GM19238 (cell line): ENCODE measurements at regions not wholly inside any gene's neighbourhood (a gene's known extent, or its start where the extent isn't known, plus 50 kb on each side); places are given as distances from the start of the nearest gene placed in this dataset.
"Not testable (repeated sequence)": the region's sequence is repeated elsewhere in the genome, so short reads cannot be mapped to it uniquely, and the experiment has no call there.

Source experiments
- DNase-seq: peaks from one replicate; pipeline ENCODE4 v3.0.0; 2011; ENCODE audit warnings: low spot score; ENCODE audit not compliant: insufficient read length

DNA sequence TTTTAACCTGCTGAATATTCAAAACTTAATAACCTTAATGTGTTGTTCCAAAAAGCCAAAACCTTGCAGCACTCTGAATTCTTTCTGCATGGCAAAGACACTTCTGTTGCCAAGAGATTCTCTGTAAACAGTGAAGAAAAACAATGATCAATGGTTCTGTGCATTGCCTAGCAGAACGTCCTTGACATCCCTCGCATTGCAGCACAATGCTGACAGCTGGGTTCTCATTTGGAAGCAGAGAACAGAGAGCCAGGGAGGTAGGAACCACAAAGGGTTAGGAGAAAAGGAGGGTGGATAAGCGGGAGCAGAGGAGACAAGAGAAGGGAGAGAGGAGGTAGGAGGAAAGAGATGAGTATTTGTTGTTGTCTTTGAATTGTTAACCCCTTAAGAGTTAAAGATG lies 501.1 kb downstream of the NAV3 start:
- no peak for DNase-seq

DNA sequence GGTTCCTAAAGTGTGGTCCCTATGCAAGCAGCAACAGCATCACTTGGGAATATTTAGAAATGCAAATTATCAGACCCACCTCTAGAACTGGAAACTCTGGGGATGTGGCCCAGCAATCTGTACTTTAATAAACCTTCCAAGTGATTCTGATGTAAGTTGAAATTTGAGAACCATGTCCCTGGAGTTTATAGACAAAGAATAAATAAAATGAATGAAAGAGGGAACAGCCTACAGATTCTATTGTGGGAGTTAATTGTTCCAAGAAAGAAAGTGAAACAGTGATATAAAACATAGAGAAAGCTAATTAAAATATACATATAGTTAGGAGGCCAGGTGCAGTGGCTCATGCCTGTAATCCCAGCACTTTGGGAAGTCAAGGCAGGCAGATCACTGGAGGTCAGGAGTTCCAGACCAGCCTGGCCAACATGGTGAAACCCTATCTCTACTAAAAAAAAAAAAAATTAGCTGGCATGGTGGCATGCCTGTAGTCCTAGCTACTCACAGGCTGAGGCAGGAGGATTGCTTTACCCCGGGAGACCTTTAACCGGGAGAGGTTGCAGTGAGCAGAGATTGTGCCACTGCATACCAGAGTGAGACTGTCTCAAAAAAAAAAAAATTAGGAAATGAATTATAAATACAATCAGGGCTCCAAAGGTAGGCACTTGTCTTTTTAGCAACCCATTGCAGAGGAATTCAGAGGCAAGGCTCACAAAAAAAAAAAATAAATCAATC lies 507.5 kb downstream of the NAV3 start:
- no peak for DNase-seq

DNA sequence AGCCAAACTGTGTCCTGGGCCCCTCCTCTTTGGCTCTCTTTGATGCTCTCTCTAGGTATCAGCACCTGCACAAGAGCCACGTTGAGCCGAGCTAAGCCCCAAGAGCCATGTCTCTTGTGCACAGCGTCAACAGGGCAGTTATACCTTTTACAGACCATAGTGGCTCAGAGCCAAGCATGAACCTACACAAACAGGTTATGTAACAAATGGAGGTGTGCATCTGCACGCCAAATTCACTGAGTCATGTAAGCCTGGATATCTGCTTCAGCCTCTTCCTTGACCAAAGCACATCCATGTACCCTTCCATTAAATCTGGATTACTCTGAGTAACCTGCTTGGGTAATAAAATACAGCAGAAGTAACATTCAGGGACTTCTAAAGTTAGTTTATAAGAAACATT lies 509.7 kb downstream of the NAV3 start:
- no peak for DNase-seq

DNA sequence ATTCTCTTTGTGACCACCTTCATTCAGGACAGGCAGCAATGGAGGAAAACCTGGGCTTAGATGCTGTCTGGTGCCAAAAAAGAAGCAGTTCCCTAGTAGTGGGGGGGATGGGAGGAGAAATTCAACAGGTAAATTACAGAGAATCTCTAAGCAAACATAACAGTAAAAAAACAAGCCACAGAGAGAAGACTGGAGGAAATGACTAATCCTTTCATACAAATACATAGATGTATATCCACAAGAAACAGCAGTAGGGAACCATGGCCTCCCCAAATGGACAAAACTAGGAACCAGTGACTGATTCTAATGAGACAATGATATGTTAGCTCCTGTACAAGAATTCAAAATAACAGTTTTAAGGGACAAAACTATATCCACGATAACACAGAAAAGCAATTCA lies 513.0 kb downstream of the NAV3 start:
- DNase-seq = no peak

DNA sequence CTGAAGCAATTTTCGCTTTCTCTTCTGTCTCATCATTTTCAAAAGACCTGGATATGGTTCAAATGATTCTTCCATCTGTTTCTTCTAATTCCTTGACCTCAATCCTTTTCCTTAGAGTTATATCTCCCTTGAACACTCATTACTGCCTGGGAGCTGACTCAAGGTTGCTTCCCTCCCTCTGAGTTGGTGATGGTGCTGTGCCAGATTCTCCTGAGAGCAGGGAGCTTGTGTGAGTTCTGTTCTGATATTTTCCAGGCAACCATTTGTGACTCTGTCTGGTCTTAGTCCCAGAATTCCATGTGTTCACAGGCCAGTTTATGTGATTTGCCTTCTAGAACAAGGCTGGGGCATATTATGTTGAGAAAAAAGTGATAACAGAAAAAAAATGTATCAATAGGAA lies 505.1 kb upstream of the SYT1 start:
- DNase-seq = no peak

DNA sequence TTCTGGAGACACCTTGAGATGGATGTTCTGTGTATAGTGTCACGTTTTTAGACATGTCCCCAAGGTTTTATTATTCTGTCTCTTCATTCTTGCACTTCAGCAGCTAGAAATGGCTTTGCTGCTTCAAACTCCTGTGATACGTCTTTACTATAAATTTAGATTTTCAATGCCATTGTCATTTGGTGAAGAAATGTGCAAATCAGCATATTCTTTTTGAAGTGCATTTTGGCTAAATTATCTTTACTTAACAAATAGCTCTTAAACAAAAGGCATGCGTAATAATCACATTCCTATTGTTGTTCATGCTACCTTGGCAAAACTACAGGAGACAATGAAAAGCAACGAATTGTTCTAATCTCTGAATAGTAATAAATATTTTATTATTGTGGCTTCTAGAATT lies 502.9 kb upstream of the SYT1 start:
- DNase-seq = no peak

DNA sequence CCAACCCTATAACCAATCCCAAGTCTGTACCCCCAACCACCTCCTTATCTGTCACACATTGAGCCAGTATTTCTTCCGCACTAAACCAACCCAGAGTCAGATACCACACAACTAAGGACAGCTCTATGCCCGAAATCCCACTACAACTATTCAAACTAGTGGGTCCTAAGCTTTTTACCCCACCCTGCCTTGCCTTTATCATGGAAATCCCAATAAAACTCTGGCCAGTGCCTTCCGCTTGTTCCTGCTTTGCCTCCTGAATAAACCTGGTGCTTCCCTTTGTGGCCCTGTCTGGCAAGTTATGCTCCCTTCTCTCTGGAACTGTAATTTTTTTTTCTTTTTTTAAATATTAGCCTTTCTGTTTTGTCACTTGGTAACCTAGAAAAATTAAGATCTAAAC lies 493.3 kb upstream of the SYT1 start:
- no peak for DNase-seq

DNA sequence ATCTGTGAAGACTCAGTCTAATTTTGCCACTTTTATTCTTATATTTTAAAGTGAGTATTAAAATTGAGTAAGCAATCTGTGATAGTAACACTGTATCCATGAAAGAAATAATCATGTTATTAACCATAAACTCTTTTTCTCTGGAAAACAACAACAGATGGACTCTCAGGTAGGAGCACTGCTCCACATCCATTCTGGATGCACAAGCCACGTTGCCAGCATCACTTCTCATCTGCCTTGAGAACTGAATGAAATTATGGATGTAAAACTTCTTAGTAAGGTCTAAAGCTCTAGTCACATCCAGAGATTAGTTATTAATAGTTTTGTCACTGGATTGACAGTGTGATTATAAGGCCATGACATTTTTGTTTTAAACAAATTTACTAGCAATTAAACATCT lies 489.1 kb upstream of the SYT1 start:
- DNase-seq = no peak

DNA sequence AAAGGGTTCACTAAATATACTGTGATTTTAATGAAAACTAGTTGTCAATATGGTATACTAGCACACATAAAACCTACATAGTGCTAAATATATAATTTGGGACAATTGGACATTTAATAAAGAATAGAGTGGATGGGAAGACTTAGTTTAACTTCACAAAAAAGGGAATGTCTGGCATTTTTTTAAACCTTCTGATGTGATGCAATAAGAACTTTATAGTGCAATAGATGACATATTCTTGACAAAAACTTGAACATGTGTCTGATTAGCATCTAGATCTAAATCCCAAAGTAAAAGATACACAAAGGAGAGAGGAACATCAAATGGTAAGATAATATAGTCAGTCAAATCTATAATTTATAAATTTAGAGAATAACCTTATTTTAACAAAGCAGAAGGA lies 488.3 kb upstream of the SYT1 start:
- no peak for DNase-seq

DNA sequence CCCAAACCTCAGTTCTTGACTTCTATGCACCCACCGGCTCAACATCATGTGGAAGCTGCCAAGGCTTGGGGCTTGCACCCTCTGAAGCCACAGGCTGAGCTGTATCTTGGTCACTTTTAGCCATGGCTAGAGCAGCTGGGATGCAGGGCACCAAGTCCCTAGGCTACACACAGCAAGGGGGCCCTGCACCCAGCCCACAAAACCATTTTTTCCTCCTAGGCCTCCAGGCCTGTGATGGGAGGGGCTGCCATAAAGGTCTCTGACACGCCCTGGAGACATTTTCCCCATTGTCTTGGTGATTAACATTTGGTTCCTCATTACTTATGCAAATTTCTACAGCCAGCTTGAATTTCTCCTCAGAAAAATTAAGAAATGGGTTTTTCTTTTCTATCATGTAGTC lies 485.5 kb upstream of the SYT1 start:
- DNase-seq = not testable (repeated sequence)

DNA sequence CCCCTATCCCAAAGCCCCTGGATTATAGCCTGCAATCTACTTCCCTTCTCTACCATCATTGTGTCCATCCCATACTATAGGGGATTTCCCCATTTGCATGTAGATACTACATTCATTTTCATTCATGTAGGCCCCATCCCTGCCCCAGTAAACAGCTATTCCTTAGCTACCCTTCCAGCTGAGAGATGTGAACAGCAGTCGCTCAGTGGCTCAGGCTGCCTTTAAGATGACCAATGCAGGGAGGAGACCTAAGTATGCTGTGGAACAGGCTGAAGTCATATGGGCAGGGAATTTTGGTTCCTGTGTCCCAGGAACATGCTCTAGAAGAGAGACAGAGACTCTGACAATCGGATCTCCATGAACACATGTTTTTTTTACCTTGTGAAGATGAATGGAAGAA lies 481.2 kb upstream of the SYT1 start:
- DNase-seq = no peak

DNA sequence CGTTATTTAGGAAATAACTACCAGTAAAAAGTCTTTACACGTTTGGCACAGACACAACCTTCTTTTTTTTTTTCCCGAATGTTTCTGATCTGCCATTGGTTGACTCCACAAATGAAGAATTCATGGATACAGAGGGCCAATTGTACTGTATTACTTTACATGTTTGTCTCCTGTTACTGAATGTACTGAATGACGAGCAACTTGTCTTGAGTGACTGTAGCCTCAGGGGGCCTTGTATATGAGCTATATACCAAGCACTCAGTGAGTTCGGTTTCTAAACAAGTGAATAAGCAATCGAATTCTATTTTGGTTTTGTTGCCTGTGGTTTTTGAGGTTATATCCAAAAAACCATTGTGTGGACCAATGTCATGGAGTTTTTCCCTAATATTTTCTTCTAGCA lies 480.0 kb upstream of the SYT1 start:
- DNase-seq = no peak

DNA sequence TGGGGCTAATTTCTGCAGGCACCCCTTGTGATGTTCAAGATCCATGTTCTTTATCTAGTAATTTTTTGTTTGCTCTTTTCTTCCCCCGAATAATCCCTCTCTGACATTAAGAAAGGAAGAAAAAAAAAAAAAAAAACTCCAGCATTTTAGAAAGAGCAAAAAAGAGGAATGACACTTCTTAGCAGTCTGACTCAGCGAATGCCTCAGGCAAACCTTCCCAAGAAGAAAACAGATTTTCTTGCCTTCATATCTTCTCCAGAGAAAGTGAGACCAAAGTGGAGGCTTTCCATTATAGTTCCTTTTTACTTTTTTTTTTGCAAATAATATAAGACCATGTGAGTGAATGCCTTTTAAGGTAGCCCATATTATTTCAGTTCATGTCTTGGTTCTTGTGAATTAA lies 479.0 kb upstream of the SYT1 start:
- no peak for DNase-seq

DNA sequence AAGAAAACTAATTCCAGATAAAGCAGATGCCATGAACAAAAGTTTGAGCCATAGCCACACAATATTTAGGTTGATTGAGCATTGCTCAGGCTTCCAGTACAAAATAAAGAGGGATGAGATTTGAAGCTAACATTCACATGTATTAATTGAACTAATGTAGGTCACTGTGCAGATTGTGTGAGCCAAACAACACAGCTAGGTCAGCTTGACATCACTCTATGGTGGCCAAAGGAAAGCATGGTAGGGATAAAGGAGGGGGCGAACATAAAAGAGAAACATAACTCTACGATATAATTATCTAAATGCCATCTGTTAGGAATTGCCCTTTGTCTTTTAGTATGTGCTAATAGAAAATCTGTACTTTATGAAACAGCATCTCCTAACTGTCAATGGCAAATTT lies 477.7 kb upstream of the SYT1 start:
- no peak for DNase-seq

DNA sequence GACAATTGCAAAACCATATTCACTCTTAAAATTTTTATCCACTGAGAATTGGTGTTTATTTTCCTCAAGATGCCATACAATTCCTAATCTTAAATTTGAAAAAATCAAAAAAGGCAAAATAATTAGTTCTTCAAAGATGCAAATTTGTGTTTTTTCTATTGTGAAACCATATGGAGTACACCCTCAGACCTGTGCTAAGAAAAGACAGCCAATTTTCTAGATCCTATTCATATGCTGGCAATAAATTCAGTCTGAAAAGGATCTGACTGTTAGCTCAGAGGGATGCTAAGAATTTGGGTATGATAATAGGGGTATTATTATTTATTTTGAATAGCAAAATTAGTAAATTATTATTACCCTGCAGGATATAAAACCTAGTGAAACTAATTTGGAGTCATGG lies 476.9 kb upstream of the SYT1 start:
- no peak for DNase-seq

DNA sequence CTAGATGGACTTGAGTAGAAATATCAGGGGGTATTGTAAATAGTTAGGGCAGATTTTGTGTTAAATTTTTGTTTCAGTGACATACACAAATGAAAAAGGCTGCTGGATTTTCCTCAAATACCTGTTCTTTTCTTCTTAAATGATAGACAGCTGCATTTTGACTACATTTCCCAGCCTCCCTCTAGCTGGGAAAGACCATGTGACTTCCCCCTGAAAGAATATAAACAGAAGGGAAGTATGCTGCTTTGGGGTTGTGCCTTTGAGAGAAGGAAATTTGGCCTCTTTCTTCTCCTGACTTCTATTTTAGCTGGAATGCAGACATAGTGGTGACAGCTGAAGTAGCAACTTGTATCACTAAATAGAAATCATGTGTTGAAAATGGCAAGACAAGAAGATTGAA lies 476.1 kb upstream of the SYT1 start:
- no peak for DNase-seq

DNA sequence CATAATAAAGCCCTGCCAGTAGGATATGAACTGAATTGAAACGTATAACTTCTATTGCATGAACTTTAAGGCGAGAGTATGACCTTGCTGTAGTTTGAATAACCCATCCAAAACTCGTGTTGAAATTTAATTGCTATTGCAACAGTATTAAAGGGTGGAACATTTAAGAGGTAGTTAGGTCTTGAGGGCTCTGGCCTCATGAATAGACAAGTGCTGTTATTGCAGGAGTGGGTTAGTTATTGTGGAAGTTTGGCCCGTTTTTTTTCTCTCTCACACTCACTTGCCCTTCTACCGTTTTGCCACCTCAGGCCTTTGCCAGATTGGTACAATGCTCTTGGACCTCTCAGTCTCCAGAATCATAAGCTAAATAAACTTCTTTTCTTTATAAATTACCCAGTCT lies 473.7 kb upstream of the SYT1 start:
- DNase-seq = no peak

DNA sequence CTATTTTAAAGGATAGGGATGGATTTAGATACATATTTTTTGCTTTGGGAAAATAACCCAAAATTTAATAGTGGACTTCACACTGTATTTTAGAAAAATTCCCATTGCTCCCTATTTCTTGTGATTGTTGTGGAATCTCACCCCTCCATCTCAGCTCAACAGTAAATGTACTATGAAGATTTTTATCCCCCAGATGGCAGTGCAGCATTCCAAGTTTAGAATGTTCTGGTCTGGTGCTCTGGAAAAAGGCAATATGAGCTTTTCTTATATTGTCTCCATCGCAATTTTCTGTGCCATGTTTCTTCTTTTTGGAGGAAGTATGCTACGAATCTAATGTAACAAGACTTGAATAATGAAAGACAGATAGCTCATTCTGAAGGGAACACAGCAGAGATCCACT lies 471.7 kb upstream of the SYT1 start:
- no peak for DNase-seq

DNA sequence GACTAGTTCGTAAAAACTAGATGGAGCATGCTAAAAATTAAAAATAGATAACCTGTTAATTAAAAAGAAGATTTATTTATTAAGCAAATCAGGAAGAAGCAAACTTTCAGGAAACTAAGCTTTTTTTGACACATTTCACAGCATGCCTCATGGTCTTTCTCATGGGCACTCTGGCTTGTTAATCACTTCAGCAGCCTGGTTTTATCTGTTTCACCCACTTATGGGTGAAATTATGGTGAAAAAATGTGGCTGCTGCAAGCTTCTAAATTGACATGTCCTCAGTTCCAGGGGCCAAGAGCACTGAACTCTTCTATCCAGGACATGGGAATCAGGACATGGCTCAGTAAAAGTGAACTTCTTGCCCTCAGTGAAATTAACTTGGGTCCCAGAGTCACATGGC lies 468.6 kb upstream of the SYT1 start:
- DNase-seq = no peak

DNA sequence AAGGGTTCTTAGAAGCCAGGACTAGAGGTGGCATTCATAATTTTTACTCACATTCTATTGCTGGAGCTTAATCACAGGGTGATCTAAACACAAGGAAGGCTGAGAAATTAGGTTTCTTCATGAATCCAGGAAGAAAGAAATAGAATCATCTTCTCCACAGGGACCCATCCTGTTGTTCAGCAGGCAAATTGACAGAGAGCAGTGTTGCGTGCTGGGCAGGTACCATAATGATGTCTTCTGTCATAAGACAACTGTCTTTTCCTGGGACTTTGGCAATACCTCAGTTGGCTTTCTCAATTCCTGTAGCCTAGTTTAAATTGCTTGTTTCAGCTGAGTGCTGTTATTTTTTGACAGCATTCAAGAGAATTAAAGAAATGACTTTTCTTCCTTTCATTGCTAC lies 468.0 kb upstream of the SYT1 start:
- DNase-seq = no peak

DNA sequence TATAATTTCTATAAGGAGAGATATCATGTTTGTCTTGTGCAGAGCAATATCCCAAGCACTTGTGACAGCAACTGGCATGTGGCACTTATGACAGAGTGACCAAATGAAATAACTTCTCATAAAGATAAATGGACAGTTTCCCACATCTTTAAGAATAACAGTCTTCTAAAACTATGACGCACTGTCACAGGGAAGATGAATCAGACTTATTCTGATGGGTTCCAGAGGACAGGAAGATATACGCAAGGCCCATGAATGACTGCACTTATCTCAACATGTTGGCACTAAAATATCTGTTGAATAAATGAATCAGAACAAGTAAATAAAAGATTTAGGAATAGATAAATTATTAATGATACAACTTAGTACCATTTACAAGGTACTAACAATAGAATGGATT lies 465.8 kb upstream of the SYT1 start:
- DNase-seq = no peak

DNA sequence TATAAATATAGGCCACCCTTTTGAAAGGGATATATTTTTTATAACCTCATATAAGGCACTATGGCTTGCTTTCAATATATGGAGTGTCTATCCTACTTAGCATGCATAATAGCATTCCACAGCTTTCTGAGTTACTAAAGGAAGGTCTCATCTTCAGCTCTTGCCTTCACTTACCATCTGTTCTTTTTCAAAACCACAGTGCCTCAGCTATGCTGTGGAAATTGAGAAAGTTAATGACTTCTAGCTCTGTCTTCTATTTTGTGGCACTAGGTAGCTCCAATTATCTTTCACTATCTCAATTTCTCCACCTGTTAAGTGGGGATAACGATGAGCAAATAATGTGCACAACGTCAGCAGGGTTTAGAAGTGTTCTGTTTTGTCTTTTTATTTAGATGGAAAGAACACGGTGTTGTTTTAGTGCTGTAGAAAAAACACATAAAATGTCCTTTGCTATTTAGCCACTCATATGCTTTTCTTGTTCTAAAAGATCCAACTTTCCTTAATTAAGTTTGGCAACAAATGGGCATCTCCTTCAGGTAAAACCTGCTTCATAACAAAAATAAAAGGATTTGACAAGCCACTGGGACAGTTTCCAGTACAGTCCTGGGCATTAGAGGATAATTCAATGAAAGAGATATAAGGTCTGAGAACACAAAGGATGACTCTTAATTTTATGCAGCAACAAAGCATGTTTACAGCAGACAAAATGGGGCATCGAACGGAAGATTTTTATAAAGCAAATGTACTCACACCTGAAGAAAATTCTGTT lies 462.0 kb upstream of the SYT1 start:
- no peak for DNase-seq

DNA sequence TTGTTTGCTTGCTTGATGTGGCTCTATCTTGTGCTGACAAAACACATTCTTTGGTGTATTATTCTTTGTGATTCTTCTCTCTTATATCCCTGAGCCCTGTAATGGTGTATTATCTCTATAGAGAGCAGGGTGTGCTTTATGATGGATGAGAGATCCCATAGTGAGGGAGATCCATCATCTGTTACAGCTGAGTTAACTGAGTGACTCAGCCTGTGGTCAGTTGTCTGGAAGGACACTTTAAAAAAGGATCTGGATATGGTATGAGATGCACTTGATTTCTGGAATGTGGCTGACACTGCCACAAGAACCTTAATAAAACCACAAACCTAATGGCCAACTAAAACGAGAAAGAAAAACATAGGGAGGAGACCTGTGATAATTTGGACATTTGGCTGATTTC lies 461.4 kb upstream of the SYT1 start:
- DNase-seq = no peak
